ENCODE measurements at regions not wholly inside any gene's neighbourhood (a gene's known extent, or its start where the extent isn't known, plus 50 kb on each side); places are given as distances from the start of the nearest gene placed in this dataset.
"Not testable (repeated sequence)": the region's sequence is repeated elsewhere in the genome, so short reads cannot be mapped to it uniquely, and the experiment has no call there.

- Mint-ChIP-seq H3K36me3 (no peaks in the 10 kb centered on the region), H3K4me3 (no peak overlapping the region), H3K27ac (no peak overlapping the region), H3K27me3 (no peaks in the 10 kb centered on the region), H3K4me1 (peaks cover 2 to 3% (median 3%) of the 10 kb centered on the region in 3 donors), H3K9me3 (peaks cover 0 to 4% (median 0%) of the 10 kb centered on the region in 3 donors)
- no CpG with 5 or more reads among the region's 1 CpG for WGBS (ENCODE audit: insufficient coverage)
- H3K27me3 ChIP-seq (replicated peaks in 1 of 2; ENCODE audit: control insufficient read depth in 2 of 2, extremely low read depth in 1 of 2, insufficient read depth in 2 of 2, low read length in 1 of 2) = no peaks in the 10 kb centered on the region
- no peaks in the 10 kb centered on the region for H3K4me1 ChIP-seq (ENCODE audit: control insufficient read depth in 1 of 2, extremely low read depth in 1 of 2, insufficient read depth in 2 of 2, low read length in 2 of 2)
- no peak for ATAC-seq (replicated peaks in 1 of 4)
- H3K36me3 ChIP-seq (ENCODE audit: control insufficient read depth in 2 of 2, extremely low read depth in 1 of 2, insufficient read depth in 1 of 2, low read length in 1 of 2) = no peaks in the 10 kb centered on the region
- CTCF ChIA-PET = no interaction called here
- H3K27ac ChIP-seq (ENCODE audit: low read length) = no peak overlapping the region
- no peaks in the 10 kb centered on the region for H3K9me3 ChIP-seq
- DNase-seq = no peak
- H3K4me3 ChIP-seq (ENCODE audit: control insufficient read depth in 1 of 2, extremely low read depth in 1 of 2, low read length in 1 of 2) = no peak overlapping the region
- POLR2A ChIA-PET = no interaction called here
These were observed 302.6 kb upstream of the DDI1 start for GRCh38 chr11:103733889-103734288.

GRCh38 chr11:103735497-103736032 lies 300.9 kb upstream of the DDI1 start:
- H3K36me3 Mint-ChIP-seq = no peaks in the 10 kb centered on the region
- no peaks in the 10 kb centered on the region for H3K4me1 ChIP-seq (ENCODE audit: control insufficient read depth in 1 of 2, extremely low read depth in 1 of 2, insufficient read depth in 2 of 2, low read length in 2 of 2)
- no peaks in the 10 kb centered on the region for H3K27me3 ChIP-seq (replicated peaks in 1 of 2; ENCODE audit: control insufficient read depth in 2 of 2, extremely low read depth in 1 of 2, insufficient read depth in 2 of 2, low read length in 1 of 2)
- H3K4me3 ChIP-seq (ENCODE audit: control insufficient read depth in 1 of 2, extremely low read depth in 1 of 2, low read length in 1 of 2) = no peak overlapping the region
- no peak overlapping the region for H3K27ac Mint-ChIP-seq
- POLR2A ChIA-PET = no interaction called here
- no peak overlapping the region for H3K4me3 Mint-ChIP-seq
- H3K9me3 Mint-ChIP-seq = peaks cover 0 to 4% (median 0%) of the 10 kb centered on the region in 3 donors
- DNase-seq (no peak), ATAC-seq (replicated peaks in 1 of 4) (no peak)
- H3K27me3 Mint-ChIP-seq = no peaks in the 10 kb centered on the region
- no peak overlapping the region for H3K27ac ChIP-seq (ENCODE audit: low read length)
- H3K9me3 ChIP-seq = no peaks in the 10 kb centered on the region
- CTCF ChIA-PET = no interaction called here
- H3K36me3 ChIP-seq (ENCODE audit: control insufficient read depth in 2 of 2, extremely low read depth in 1 of 2, insufficient read depth in 1 of 2, low read length in 1 of 2) = no peaks in the 10 kb centered on the region
- peaks cover 8 to 14% (median 10%) of the 10 kb centered on the region in 3 donors for H3K4me1 Mint-ChIP-seq
- 42% methylated on average over 3 of the region's 4 CpGs for WGBS (ENCODE audit: insufficient coverage)

- peaks cover 0 to 4% (median 0%) of the 10 kb centered on the region in 3 donors for H3K9me3 Mint-ChIP-seq
- no peaks in the 10 kb centered on the region for H3K27me3 ChIP-seq (replicated peaks in 1 of 2; ENCODE audit: control insufficient read depth in 2 of 2, extremely low read depth in 1 of 2, insufficient read depth in 2 of 2, low read length in 1 of 2)
- no peaks in the 10 kb centered on the region for H3K27me3 Mint-ChIP-seq
- no peak for ATAC-seq (replicated peaks in 1 of 4)
- POLR2A ChIA-PET = no interaction called here
- DNase-seq = peak in 1 of 35 experiments; percentile 2
- H3K4me1 ChIP-seq (ENCODE audit: control insufficient read depth in 1 of 2, extremely low read depth in 1 of 2, insufficient read depth in 2 of 2, low read length in 2 of 2) = no peaks in the 10 kb centered on the region
- H3K27ac ChIP-seq (ENCODE audit: low read length) = no peak overlapping the region
- H3K27ac Mint-ChIP-seq = no peak overlapping the region
- CTCF ChIA-PET = interaction anchor here in 1 of 2 donors (0.6 to 0.7 kb wide), 2 partner anchors 18 to 54 kb away, joined by 4 to 9 read pairs; no protein-coding TSS in a partner anchor
- no peaks in the 10 kb centered on the region for H3K36me3 Mint-ChIP-seq
- no peaks in the 10 kb centered on the region for H3K9me3 ChIP-seq
- WGBS (ENCODE audit: insufficient coverage) = no CpG with 5 or more reads among the region's 4 CpGs
- no peak overlapping the region for H3K4me3 ChIP-seq (ENCODE audit: control insufficient read depth in 1 of 2, extremely low read depth in 1 of 2, low read length in 1 of 2)
- H3K4me3 Mint-ChIP-seq = no peak overlapping the region
- H3K36me3 ChIP-seq (ENCODE audit: control insufficient read depth in 2 of 2, extremely low read depth in 1 of 2, insufficient read depth in 1 of 2, low read length in 1 of 2) = no peaks in the 10 kb centered on the region
- peaks cover 8 to 14% (median 10%) of the 10 kb centered on the region in 3 donors for H3K4me1 Mint-ChIP-seq
These were observed 300.0 kb upstream of the DDI1 start for GRCh38 chr11:103736315-103737036.

- Mint-ChIP-seq H3K4me1 (peaks cover 8 to 14% (median 10%) of the 10 kb centered on the region in 3 donors), H3K27ac (no peak overlapping the region), H3K27me3 (no peaks in the 10 kb centered on the region), H3K9me3 (peaks cover 0 to 4% (median 0%) of the 10 kb centered on the region in 3 donors), H3K4me3 (no peak overlapping the region), H3K36me3 (no peaks in the 10 kb centered on the region)
- no peak overlapping the region for H3K27ac ChIP-seq (ENCODE audit: low read length)
- H3K4me1 ChIP-seq (ENCODE audit: control insufficient read depth in 1 of 2, extremely low read depth in 1 of 2, insufficient read depth in 2 of 2, low read length in 2 of 2) = no peaks in the 10 kb centered on the region
- no peaks in the 10 kb centered on the region for H3K36me3 ChIP-seq (ENCODE audit: control insufficient read depth in 2 of 2, extremely low read depth in 1 of 2, insufficient read depth in 1 of 2, low read length in 1 of 2)
- H3K27me3 ChIP-seq (replicated peaks in 1 of 2; ENCODE audit: control insufficient read depth in 2 of 2, extremely low read depth in 1 of 2, insufficient read depth in 2 of 2, low read length in 1 of 2) = no peaks in the 10 kb centered on the region
- 25% methylated on average over 1 of the region's 4 CpGs for WGBS (ENCODE audit: insufficient coverage)
- POLR2A ChIA-PET = no interaction called here
- no peaks in the 10 kb centered on the region for H3K9me3 ChIP-seq
- DNase-seq = no peak
- CTCF ChIA-PET = interaction anchor here in 1 of 2 donors (0.6 kb wide), 1 partner anchor 18 kb away, joined by 4 read pairs; no protein-coding TSS in a partner anchor
- ATAC-seq (replicated peaks in 1 of 4) = no peak
- H3K4me3 ChIP-seq (ENCODE audit: control insufficient read depth in 1 of 2, extremely low read depth in 1 of 2, low read length in 1 of 2) = no peak overlapping the region
These were observed 299.3 kb upstream of the DDI1 start for GRCh38 chr11:103737037-103737622.

GRCh38 chr11:103737747-103738146 lies 298.7 kb upstream of the DDI1 start:
- H3K27me3 ChIP-seq (replicated peaks in 1 of 2; ENCODE audit: control insufficient read depth in 2 of 2, extremely low read depth in 1 of 2, insufficient read depth in 2 of 2, low read length in 1 of 2) = no peaks in the 10 kb centered on the region
- no peaks in the 10 kb centered on the region for H3K4me1 ChIP-seq (ENCODE audit: control insufficient read depth in 1 of 2, extremely low read depth in 1 of 2, insufficient read depth in 2 of 2, low read length in 2 of 2)
- peaks cover 0 to 2% (median 0%) of the 10 kb centered on the region in 3 donors for H3K9me3 Mint-ChIP-seq
- peak overlapping the region in 1 of 3 donors; percentile 18 for H3K4me3 Mint-ChIP-seq
- POLR2A ChIA-PET = no interaction called here
- whole genome bisulfite sequencing (ENCODE audit: insufficient coverage) = 35% methylated on average over 3 of the region's 3 CpGs
- DNase-seq = no peak
- H3K36me3 ChIP-seq (ENCODE audit: control insufficient read depth in 2 of 2, extremely low read depth in 1 of 2, insufficient read depth in 1 of 2, low read length in 1 of 2) = no peaks in the 10 kb centered on the region
- no peak for ATAC-seq (replicated peaks in 1 of 4)
- no peaks in the 10 kb centered on the region for H3K36me3 Mint-ChIP-seq
- CTCF ChIA-PET = no interaction called here
- H3K4me3 ChIP-seq (ENCODE audit: control insufficient read depth in 1 of 2, extremely low read depth in 1 of 2, low read length in 1 of 2) = no peak overlapping the region
- no peak overlapping the region for H3K27ac Mint-ChIP-seq
- peaks cover 8 to 14% (median 10%) of the 10 kb centered on the region in 3 donors for H3K4me1 Mint-ChIP-seq
- H3K27me3 Mint-ChIP-seq = no peaks in the 10 kb centered on the region
- H3K27ac ChIP-seq (ENCODE audit: low read length) = no peak overlapping the region
- H3K9me3 ChIP-seq = no peaks in the 10 kb centered on the region

- Mint-ChIP-seq H3K4me3 (peak overlapping the region; percentile 54 to 80 (median 60)), H3K27ac (peak overlapping the region; percentile 80 to 84), H3K4me1 (peaks cover 8 to 14% (median 10%) of the 10 kb centered on the region in 3 donors)
- Histone ChIP-seq H3K4me3 (ENCODE audit: control insufficient read depth in 1 of 2, extremely low read depth in 1 of 2, low read length in 1 of 2) (peak overlapping the region; percentile 3 to 15), H3K27ac (ENCODE audit: low read length) (peak overlapping the region; percentile 44)
- H3K36me3 ChIP-seq (ENCODE audit: control insufficient read depth in 2 of 2, extremely low read depth in 1 of 2, insufficient read depth in 1 of 2, low read length in 1 of 2); H3K27me3 Mint-ChIP-seq; H3K36me3 Mint-ChIP-seq; H3K27me3 ChIP-seq (replicated peaks in 1 of 2; ENCODE audit: control insufficient read depth in 2 of 2, extremely low read depth in 1 of 2, insufficient read depth in 2 of 2, low read length in 1 of 2); H3K9me3 Mint-ChIP-seq; POLR2A ChIA-PET; H3K9me3 ChIP-seq; H3K4me1 ChIP-seq (ENCODE audit: control insufficient read depth in 1 of 2, extremely low read depth in 1 of 2, insufficient read depth in 2 of 2, low read length in 2 of 2); CTCF ChIA-PET: not testable (repeated sequence)
- WGBS (ENCODE audit: insufficient coverage) = 47% methylated on average over 13 of the region's 18 CpGs
- ATAC-seq (replicated peaks in 1 of 4) (peak in 1 of 4 experiments; percentile 34), DNase-seq (peak in 14 of 35 experiments; percentile 0 to 45 (median 8))
These were observed 297.2 kb upstream of the DDI1 start for GRCh38 chr11:103739074-103739796.

Measured in T-cell (primary cell).